Thyroid gland (tissue), 4 donors: ENCODE measurements at regions not wholly inside any gene's neighbourhood (a gene's known extent, or its start where the extent isn't known, plus 50 kb on each side); places are given as distances from the start of the nearest gene placed in this dataset.

Experiments used
- POLR2A ChIP-seq, 2 donors: fragments of 450-650 bp; IDR thresholded peaks; one replicate each; pipeline ENCODE4 v1.6.1; 2017; ENCODE audit warnings: antibody characterized with exemption in 2 of 2, mild to moderate bottlenecking in 2 of 2, moderate library complexity in 1 of 2
- TF ChIP-seq, protein P1 (sequence below), 6 experiments: fragments of 200-600 bp in 3 of 6; fragments of 450-650 bp in 3 of 6; sonication (generic) in 3 of 6; IDR thresholded peaks; one replicate each; pipeline ENCODE4 v1.5.1; 2016 to 2019; ENCODE audit warnings: antibody characterized with exemption in 6 of 6, mild to moderate bottlenecking in 2 of 6, inconsistent platforms in 1 of 6, moderate library complexity in 1 of 6

DNA sequence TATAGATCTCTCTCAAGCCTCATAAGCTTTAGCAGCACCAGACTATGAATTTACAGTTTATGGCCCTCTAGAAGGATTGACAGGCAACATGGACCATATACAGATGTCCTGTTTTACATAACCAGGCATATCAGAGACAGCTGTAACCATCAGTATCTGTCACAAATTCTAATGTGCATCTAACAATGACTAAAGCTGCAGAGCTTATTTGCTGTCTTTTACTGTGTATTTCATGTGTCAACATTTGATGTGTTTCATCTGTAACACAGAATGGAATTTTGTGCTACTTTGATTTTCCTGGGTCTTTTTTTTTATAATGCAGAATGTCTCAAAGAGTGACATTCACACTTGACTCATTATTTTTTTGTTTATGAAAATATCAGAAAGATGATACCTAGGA lies 348.3 kb downstream of the SLC16A7 start:
- no peak for TF ChIP-seq POLR2A (IDR thresholded peaks at IDR 0.05)
- TF ChIP-seq, protein P1, sequence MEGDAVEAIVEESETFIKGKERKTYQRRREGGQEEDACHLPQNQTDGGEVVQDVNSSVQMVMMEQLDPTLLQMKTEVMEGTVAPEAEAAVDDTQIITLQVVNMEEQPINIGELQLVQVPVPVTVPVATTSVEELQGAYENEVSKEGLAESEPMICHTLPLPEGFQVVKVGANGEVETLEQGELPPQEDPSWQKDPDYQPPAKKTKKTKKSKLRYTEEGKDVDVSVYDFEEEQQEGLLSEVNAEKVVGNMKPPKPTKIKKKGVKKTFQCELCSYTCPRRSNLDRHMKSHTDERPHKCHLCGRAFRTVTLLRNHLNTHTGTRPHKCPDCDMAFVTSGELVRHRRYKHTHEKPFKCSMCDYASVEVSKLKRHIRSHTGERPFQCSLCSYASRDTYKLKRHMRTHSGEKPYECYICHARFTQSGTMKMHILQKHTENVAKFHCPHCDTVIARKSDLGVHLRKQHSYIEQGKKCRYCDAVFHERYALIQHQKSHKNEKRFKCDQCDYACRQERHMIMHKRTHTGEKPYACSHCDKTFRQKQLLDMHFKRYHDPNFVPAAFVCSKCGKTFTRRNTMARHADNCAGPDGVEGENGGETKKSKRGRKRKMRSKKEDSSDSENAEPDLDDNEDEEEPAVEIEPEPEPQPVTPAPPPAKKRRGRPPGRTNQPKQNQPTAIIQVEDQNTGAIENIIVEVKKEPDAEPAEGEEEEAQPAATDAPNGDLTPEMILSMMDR (IDR thresholded peaks at IDR 0.05): no peak
